ENCODE measurements at regions not wholly inside any gene's neighbourhood (a gene's known extent, or its start where the extent isn't known, plus 50 kb on each side); places are given as distances from the start of the nearest gene placed in this dataset.

- TF ChIP-seq CHD7 (IDR thresholded peaks at IDR 0.05; ENCODE audit: insufficient replicate concordance, low read length) (no peak), ATF3 (IDR thresholded peaks at IDR 0.05; ENCODE audit: insufficient read depth, low read depth, low read length) (no peak), ZNF274 (IDR thresholded peaks at IDR 0.05; ENCODE audit: borderline replicate concordance, extremely low read depth, low read length) (no peak), TAF1 (IDR thresholded peaks at IDR 0.05; ENCODE audit: low read depth, low read length) (no peak), E2F6 (IDR thresholded peaks at IDR 0.05) (no peak), SUZ12 (IDR thresholded peaks at IDR 0.05; ENCODE audit: low read length) (no peak), POLR2AphosphoS5 (IDR thresholded peaks at IDR 0.05; ENCODE audit: low read depth, low read length) (no peak), NRF1 (IDR thresholded peaks at IDR 0.05; ENCODE audit: low read depth, low read length) (no peak), POLR2A (IDR thresholded peaks at IDR 0.05; ENCODE audit: control extremely low read depth in 1 of 2, low read depth in 2 of 2, low read length in 2 of 2) (no peak), TBP (IDR thresholded peaks at IDR 0.05; ENCODE audit: low read depth, low read length) (no peak), RBBP5 (IDR thresholded peaks at IDR 0.05; ENCODE audit: borderline replicate concordance, low read depth, low read length) (no peak), CHD2 (IDR thresholded peaks at IDR 0.05; ENCODE audit: low read length) (no peak)
Observed at GRCh38 chr5:15375559-15375958, 124.4 kb upstream of the FBXL7 start (continued).

Data from H1 (cell line).